HepG2 (cell line): ENCODE measurements at regions not wholly inside any gene's neighbourhood (a gene's known extent, or its start where the extent isn't known, plus 50 kb on each side); places are given as distances from the start of the nearest gene placed in this dataset.

Experiments
- ATAC-seq: fragments of 200-7000 bp; cut with Tn5 transposase; 3 replicates; pipeline ENCODE4 v1.9.1; 2020; ENCODE audit warnings: mild to moderate bottlenecking, moderate library complexity
- BruUV-seq: library from RNA; stranded (reverse); fragments of 400-500 nt; replicated peaks from 2 replicates; lab custom pipeline; 2021; lab: Mats Ljungman, UMichigan
- CTCF ChIA-PET: fragments of 300-600 bp; formaldehyde crosslinking; extraction: SDS; loops from one replicate; lab custom pipeline; 2021; ENCODE audit warnings: low total read pairs, inconsistent platforms, low intra/inter-chr PET ratio; lab: Yijun Ruan, JAX
- POLR2A ChIA-PET: fragments of 350-600 bp; sonication (Branson Sonifier 250); formaldehyde crosslinking; loops from one replicate; lab custom pipeline; 2020; ENCODE audit warnings: antibody characterized with exemption, inconsistent platforms; lab: Yijun Ruan, JAX
- DNase-seq: peaks from one replicate; pipeline ENCODE4 v3.0.0-alpha.2; 2015; ENCODE audit warnings: low spot score
- FAIRE-seq: peaks from 3 replicates; lab custom pipeline; 2011; peaks lifted over from hg19 to GRCh38; lab: Jason Lieb, UNC
- H2AFZ ChIP-seq: one replicate; pipeline ENCODE4 v1.6.1; 2011; ENCODE audit warnings: low read length, inconsistent platforms
- H3K27ac ChIP-seq: fragments of 300-600 bp; 3 replicates; pipeline ENCODE4 v1.8.0; 2011; ENCODE audit warnings: mixed run types, mild to moderate bottlenecking, mixed read lengths, low read length, inconsistent platforms; ENCODE audit not compliant: insufficient read depth; ENCODE audit errors: extremely low read length
- H3K27me3 ChIP-seq, 2 experiments: fragments of 200-600 bp in 1 of 2; 2 replicates in 1 of 2; 3 replicates in 1 of 2; pipeline versions ENCODE4 v1.6.0 to v1.8.0; 2011; ENCODE audit warnings: low read length in 2 of 2, mild to moderate bottlenecking in 2 of 2, moderate library complexity in 2 of 2, inconsistent platforms in 1 of 2; ENCODE audit not compliant: insufficient read depth in 2 of 2, control insufficient read depth in 1 of 2
- H3K36me3 ChIP-seq, 2 experiments: fragments of 200-600 bp in 1 of 2; replicated peaks in 1 of 2; 2 replicates in 1 of 2; 3 replicates in 1 of 2; pipeline versions ENCODE4 v1.5.1 to v1.8.0; 2011; ENCODE audit warnings: low read length in 2 of 2, inconsistent platforms in 1 of 2; ENCODE audit not compliant: insufficient read depth in 2 of 2, control insufficient read depth in 1 of 2
- H3K4me1 ChIP-seq: 2 replicates; pipeline ENCODE4 v1.5.1; 2012; ENCODE audit warnings: low read length, inconsistent platforms; ENCODE audit not compliant: insufficient read depth
- H3K4me2 ChIP-seq: 2 replicates; pipeline ENCODE4 v1.6.0; 2011; ENCODE audit warnings: low read depth, low read length, inconsistent platforms
- H3K4me3 ChIP-seq, 3 experiments: fragments of 200-600 bp in 1 of 3; sonication (generic), shearing (Covaris generic) in 1 of 3; replicated peaks in 1 of 3; 2 replicates each; pipeline ENCODE4 v1.5.1; 2011 to 2016; ENCODE audit warnings: low read length in 3 of 3, inconsistent platforms in 2 of 3, low read depth in 2 of 3, mild to moderate bottlenecking in 2 of 3, control low read depth in 1 of 3, mixed read lengths in 1 of 3; ENCODE audit not compliant: insufficient read depth in 1 of 3
- H3K79me2 ChIP-seq: one replicate; pipeline ENCODE4 v1.6.1; 2011; ENCODE audit warnings: low read length, inconsistent platforms; ENCODE audit not compliant: insufficient read depth
- H3K9ac ChIP-seq: 2 replicates; pipeline ENCODE4 v1.6.0; 2011; ENCODE audit warnings: mild to moderate bottlenecking, low read depth, low read length, inconsistent platforms; ENCODE audit not compliant: insufficient read depth
- H3K9me3 ChIP-seq: 2 replicates; pipeline ENCODE4 v1.5.1; 2012; ENCODE audit warnings: mild to moderate bottlenecking, low read length
- H4K20me1 ChIP-seq: 2 replicates; pipeline ENCODE4 v1.6.0; 2011; ENCODE audit warnings: inconsistent platforms, mild to moderate bottlenecking, low read length, moderate library complexity; ENCODE audit not compliant: insufficient read depth
- GZF1 ChIP-seq: sonication (generic); formaldehyde crosslinking; IDR thresholded peaks from 2 replicates; pipeline ENCODE4 v1.5.1; 2020; ENCODE audit warnings: mild to moderate bottlenecking, missing genetic modification reagents
- MZF1 ChIP-seq: sonication (generic); formaldehyde crosslinking; IDR thresholded peaks from 2 replicates; pipeline ENCODE4 v1.8.1; 2023; ENCODE audit warnings: mild to moderate bottlenecking, missing genetic modification reagents, borderline replicate concordance
- REL ChIP-seq: sonication (generic); formaldehyde crosslinking; conservative IDR thresholded peaks from 2 replicates; pipeline ENCODE4 v1.8.0; 2022; ENCODE audit warnings: mild to moderate bottlenecking, missing genetic modification reagents, moderate library complexity
- RFXAP ChIP-seq: sonication (generic); formaldehyde crosslinking; IDR thresholded peaks from 2 replicates; pipeline ENCODE4 v1.4.0; 2020; ENCODE audit warnings: missing genetic modification reagents, borderline replicate concordance
- SNAI1 ChIP-seq: sonication (generic); formaldehyde crosslinking; IDR thresholded peaks from 2 replicates; pipeline ENCODE4 v1.5.0; 2020; ENCODE audit warnings: mild to moderate bottlenecking, missing genetic modification reagents, borderline replicate concordance
- SOX5 ChIP-seq: IDR thresholded peaks from 2 replicates; pipeline ENCODE4 v1.6.1; 2016; ENCODE audit warnings: borderline replicate concordance
- ZNF121 ChIP-seq: sonication (generic); formaldehyde crosslinking; IDR thresholded peaks from 2 replicates; pipeline ENCODE4 v1.5.0; 2020; ENCODE audit warnings: mild to moderate bottlenecking, missing genetic modification reagents
- ZNF713 ChIP-seq: sonication (generic); formaldehyde crosslinking; IDR thresholded peaks from 2 replicates; pipeline ENCODE4 v1.4.0; 2020; ENCODE audit warnings: mild to moderate bottlenecking, missing genetic modification reagents
- ZNF780A ChIP-seq: sonication (generic); formaldehyde crosslinking; IDR thresholded peaks from 2 replicates; pipeline ENCODE4 v1.8.0; 2022; ENCODE audit warnings: mild to moderate bottlenecking, missing genetic modification reagents, moderate library complexity
- WGBS: methylation state at CpG from one replicate; pipeline ENCODE4 v1.1.6; 2017; ENCODE audit warnings: low lambda C conversion rate; 5-methylcytosine and 5-hydroxymethylcytosine counted together
- in situ Hi-C: cut with HindIII; loops from 2 replicates; pipeline ENCODE4 v1.10.0; 2017; ENCODE audit warnings: low pct_unique_long_range_greater_than_20kb; ENCODE audit not compliant: extremely low pct_ligation_motif_present
- intact Hi-C: fragments of 100-400 bp; cut with micrococcal nuclease; formaldehyde crosslinking; loops from one replicate; pipeline ENCODE4 v1.10.0; 2022; ENCODE audit not compliant: unreplicated experiment
- TF ChIP-seq, protein P1 (sequence below): sonication (generic); formaldehyde crosslinking; IDR thresholded peaks from 2 replicates; pipeline ENCODE4 v1.4.0; 2020; ENCODE audit warnings: mild to moderate bottlenecking, missing genetic modification reagents
- TF ChIP-seq, protein P2 (sequence below): sonication (generic); formaldehyde crosslinking; IDR thresholded peaks from one replicate; pipeline ENCODE4 v1.5.1; 2020; ENCODE audit warnings: mild to moderate bottlenecking, missing genetic modification reagents; ENCODE audit errors: not compliant biosample characterization
- TF ChIP-seq, protein P3 (sequence below): IDR thresholded peaks from 2 replicates; pipeline ENCODE4 v1.6.1; 2016; ENCODE audit warnings: mild to moderate bottlenecking

DNA sequence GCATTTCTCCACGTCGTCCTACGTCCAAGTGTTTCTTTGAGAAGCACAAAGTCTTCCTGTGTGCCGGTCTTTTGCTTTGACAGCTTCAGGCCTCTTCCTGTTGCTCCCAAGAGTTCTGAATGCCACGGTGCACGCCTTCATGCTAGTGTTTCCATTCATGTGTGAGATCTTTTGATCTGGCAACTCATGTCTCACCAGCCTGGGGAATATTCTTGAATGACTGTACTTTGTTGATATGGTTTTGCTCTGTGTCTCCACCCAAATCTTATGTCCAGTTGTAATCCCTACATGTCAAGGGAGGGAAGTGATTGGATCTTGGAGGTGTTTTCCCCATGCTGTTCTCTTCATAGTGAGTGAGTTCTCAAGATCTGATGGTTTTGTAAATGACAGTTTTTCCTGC is 129.6 kb upstream of the THBS2 start:
- ChIA-PET POLR2A (no interaction called here), CTCF (no interaction called here)
- Histone ChIP-seq H3K9me3 (no peaks in the 10 kb centered on the region), H3K4me1 (no peaks in the 10 kb centered on the region), H2AFZ (no peak overlapping the region), H3K79me2 (no peaks in the 10 kb centered on the region), H3K36me3 (no peaks in the 10 kb centered on the region), H3K4me2 (no peak overlapping the region), H3K4me3 (no peak overlapping the region), H4K20me1 (no peaks in the 10 kb centered on the region), H3K27ac (no peak overlapping the region), H3K9ac (no peak overlapping the region), H3K27me3 (peaks cover 3 to 39% of the 10 kb centered on the region in 2 experiments)
- BruUV-seq: no TSS peak
- WGBS: 11% methylated on average over 6 of the region's 6 CpGs
- TF ChIP-seq, protein P1, sequence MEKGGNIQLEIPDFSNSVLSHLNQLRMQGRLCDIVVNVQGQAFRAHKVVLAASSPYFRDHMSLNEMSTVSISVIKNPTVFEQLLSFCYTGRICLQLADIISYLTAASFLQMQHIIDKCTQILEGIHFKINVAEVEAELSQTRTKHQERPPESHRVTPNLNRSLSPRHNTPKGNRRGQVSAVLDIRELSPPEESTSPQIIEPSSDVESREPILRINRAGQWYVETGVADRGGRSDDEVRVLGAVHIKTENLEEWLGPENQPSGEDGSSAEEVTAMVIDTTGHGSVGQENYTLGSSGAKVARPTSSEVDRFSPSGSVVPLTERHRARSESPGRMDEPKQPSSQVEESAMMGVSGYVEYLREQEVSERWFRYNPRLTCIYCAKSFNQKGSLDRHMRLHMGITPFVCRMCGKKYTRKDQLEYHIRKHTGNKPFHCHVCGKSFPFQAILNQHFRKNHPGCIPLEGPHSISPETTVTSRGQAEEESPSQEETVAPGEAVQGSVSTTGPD (CRISPR knock-in tag): no peak
- TF ChIP-seq ZNF121 (CRISPR knock-in tag) (no peak), MZF1 (CRISPR knock-in tag) (no peak), ZNF780A (CRISPR knock-in tag) (no peak), ZNF713 (CRISPR knock-in tag) (no peak), RFXAP (CRISPR knock-in tag) (no peak), GZF1 (no peak), SOX5 (CRISPR knock-in tag) (no peak), SNAI1 (CRISPR knock-in tag) (no peak), REL (CRISPR knock-in tag) (no peak)
- TF ChIP-seq, protein P2, sequence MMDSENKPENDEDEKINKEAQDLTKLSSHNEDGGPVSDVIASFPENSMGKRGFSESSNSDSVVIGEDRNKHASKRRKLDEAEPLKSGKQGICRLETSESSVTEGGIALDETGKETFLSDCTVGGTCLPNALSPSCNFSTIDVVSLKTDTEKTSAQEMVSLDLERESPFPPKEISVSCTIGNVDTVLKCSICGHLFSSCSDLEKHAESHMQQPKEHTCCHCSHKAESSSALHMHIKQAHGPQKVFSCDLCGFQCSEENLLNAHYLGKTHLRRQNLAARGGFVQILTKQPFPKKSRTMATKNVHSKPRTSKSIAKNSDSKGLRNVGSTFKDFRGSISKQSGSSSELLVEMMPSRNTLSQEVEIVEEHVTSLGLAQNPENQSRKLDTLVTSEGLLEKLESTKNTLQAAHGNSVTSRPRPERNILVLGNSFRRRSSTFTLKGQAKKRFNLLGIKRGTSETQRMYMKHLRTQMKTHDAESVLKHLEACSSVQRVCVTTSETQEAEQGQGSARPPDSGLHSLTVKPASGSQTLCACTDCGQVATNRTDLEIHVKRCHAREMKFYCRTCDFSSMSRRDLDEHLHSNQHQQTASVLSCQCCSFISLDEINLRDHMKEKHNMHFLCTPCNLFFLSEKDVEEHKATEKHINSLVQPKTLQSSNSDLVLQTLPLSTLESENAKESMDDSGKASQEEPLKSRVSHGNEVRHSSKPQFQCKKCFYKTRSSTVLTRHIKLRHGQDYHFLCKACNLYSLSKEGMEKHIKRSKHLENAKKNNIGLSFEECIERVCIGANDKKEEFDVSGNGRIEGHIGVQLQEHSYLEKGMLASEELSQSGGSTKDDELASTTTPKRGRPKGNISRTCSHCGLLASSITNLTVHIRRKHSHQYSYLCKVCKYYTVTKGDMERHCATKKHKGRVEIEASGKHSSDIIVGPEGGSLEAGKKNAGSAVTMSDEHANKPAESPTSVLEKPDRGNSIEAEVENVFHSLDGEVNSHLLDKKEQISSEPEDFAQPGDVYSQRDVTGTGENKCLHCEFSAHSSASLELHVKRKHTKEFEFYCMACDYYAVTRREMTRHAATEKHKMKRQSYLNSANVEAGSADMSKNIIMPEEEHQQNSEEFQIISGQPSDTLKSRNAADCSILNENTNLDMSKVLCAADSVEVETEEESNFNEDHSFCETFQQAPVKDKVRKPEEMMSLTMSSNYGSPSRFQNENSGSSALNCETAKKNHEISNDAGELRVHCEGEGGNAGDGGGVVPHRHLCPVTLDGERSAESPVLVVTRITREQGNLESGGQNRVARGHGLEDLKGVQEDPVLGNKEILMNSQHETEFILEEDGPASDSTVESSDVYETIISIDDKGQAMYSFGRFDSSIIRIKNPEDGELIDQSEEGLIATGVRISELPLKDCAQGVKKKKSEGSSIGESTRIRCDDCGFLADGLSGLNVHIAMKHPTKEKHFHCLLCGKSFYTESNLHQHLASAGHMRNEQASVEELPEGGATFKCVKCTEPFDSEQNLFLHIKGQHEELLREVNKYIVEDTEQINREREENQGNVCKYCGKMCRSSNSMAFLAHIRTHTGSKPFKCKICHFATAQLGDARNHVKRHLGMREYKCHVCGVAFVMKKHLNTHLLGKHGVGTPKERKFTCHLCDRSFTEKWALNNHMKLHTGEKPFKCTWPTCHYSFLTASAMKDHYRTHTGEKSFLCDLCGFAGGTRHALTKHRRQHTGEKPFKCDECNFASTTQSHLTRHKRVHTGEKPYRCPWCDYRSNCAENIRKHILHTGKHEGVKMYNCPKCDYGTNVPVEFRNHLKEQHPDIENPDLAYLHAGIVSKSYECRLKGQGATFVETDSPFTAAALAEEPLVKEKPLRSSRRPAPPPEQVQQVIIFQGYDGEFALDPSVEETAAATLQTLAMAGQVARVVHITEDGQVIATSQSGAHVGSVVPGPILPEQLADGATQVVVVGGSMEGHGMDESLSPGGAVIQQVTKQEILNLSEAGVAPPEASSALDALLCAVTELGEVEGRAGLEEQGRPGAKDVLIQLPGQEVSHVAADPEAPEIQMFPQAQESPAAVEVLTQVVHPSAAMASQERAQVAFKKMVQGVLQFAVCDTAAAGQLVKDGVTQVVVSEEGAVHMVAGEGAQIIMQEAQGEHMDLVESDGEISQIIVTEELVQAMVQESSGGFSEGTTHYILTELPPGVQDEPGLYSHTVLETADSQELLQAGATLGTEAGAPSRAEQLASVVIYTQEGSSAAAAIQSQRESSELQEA (CRISPR knock-in tag): no peak
- TF ChIP-seq, protein P3, sequence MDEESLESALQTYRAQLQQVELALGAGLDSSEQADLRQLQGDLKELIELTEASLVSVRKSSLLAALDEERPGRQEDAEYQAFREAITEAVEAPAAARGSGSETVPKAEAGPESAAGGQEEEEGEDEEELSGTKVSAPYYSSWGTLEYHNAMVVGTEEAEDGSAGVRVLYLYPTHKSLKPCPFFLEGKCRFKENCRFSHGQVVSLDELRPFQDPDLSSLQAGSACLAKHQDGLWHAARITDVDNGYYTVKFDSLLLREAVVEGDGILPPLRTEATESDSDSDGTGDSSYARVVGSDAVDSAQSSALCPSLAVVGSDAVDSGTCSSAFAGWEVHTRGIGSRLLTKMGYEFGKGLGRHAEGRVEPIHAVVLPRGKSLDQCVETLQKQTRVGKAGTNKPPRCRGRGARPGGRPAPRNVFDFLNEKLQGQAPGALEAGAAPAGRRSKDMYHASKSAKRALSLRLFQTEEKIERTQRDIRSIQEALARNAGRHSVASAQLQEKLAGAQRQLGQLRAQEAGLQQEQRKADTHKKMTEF (CRISPR knock-in tag): no peak
- ATAC-seq: no peak
- in situ Hi-C loops (no loop called here), intact Hi-C loops (no loop called here)
- no peak for DNase-seq
- FAIRE-seq: no peak
